GM19463 (cell line): ENCODE measurements at regions not wholly inside any gene's neighbourhood (a gene's known extent, or its start where the extent isn't known, plus 50 kb on each side); places are given as distances from the start of the nearest gene placed in this dataset.

Experiments used
- ATAC-seq: cut with Tn5 transposase; IDR thresholded peaks from one replicate; pipeline ENCODE4 v1.9.1; 2021; ENCODE audit warnings: mild to moderate bottlenecking, moderate library complexity; ENCODE audit not compliant: unreplicated experiment

- ATAC-seq: no peak
These were observed 227.7 kb upstream of the HMGA2 start for GRCh38 chr12:65596514-65597091.

DNA sequence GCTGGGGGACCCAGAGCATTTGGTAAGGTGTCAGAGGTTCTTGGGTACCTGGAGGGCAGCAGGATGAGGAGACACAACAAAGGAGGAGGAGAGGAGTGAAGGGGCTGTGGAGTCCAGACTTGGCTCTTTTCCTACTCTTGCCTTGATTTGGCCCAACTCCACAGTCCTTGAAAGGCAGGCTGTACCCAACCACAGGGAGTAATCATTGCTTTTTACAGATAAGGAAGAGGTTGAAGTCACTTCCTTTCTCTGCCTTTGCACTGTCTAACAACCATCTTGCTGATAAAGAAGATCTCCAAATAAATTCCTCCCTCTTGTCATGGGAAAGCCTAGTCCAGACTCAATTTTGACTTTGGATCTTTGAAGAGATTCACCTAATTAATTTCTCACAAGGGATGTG lies 226.8 kb upstream of the HMGA2 start:
- no peak for ATAC-seq

- no peak for ATAC-seq
These were observed 225.6 kb upstream of the HMGA2 start for GRCh38 chr12:65598688-65599087.

DNA sequence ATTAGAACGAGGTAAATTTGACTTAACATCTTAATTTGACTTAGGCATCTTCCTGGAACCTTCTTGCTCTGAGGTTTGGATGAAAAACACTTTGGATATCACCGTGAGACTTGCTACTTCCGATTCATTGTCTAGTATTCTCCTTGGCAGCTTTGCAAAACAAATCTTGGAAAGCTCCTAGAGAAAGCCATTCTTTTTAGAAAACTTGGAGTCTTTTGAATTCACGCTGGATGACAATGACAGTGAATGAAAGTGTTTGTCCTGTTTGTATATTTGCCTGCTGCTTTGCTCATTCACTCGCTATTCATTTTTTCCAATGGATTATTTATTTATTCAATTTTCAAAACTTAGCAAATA lies 222.1 kb upstream of the HMGA2 start:
- ATAC-seq: no peak

DNA sequence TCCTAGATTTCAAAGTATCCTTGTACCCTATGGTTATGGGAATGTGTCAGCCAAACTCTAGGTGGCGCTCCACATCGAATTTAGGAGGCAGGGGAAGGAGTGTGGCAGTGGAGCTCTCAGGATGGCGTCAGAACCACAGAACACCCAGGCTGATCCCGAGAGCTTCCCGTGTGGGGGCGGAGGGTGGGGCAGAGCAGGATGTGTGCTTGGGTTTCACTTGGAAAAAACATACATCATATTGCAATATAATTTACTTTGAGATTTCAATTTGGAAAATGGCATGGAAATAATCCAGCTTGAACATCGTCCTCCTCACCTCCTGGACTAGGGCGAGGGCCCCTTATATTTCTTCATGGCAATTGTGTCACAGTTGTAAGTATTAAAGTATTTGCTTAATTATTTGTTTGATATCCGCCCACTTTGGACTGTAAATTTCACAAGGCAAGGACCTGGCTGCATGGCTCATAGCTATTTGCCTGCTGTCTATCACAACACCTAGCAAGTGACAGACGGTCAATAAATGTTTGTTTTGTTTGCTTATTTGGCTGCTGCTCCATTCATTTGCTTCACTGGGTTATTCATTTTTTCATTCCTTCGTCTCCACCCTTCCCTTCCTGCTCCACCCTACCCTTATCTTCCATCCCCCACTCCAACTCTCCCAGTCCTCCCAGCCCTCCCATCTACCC lies 221.5 kb upstream of the HMGA2 start:
- ATAC-seq: no peak

DNA sequence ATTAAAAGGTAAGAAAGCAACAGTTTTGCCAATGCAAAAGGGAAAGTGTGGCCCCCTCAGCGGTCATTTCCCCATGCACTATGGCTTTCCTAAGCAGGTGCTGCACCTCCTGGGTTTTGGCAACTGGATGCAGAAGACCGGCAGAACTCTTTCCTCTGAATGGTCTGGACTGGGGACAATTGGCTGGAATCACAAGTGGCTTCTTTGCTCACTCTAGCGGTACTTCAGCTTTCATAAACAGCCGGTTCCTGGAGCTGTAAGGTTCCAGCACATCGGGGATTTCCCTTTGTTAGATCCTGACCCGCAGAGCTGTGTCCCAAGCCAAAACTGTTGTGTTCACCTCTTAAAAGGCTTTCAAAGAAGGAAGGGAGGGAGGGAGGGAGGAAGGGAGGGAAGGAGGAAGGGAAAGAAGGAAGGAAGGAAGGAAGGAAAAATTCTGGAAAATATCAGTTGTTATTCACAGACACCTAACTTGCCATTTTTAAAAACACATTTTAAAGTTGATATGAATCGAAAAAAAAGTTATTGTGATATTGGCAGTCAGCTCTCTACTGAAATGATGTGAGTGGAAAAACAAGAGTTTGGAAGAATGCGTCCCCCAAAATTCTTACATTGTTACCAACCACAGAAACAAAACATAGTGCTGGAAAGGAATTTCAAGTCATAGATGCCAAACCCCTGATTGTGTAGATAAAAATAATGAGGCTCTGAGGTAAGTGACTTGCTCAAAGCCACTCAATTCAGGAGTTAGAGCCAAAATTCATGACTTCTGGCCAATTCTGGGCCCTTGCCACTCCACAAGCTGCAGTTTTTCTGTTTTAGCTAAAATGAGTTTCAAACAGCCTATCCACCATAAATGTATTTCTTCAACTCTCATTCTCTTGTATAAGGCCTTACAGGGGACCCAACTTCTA lies 220.6 kb upstream of the HMGA2 start:
- ATAC-seq: no peak

- no peak for ATAC-seq
These were observed 219.3 kb upstream of the HMGA2 start for GRCh38 chr12:65605019-65605418.

DNA sequence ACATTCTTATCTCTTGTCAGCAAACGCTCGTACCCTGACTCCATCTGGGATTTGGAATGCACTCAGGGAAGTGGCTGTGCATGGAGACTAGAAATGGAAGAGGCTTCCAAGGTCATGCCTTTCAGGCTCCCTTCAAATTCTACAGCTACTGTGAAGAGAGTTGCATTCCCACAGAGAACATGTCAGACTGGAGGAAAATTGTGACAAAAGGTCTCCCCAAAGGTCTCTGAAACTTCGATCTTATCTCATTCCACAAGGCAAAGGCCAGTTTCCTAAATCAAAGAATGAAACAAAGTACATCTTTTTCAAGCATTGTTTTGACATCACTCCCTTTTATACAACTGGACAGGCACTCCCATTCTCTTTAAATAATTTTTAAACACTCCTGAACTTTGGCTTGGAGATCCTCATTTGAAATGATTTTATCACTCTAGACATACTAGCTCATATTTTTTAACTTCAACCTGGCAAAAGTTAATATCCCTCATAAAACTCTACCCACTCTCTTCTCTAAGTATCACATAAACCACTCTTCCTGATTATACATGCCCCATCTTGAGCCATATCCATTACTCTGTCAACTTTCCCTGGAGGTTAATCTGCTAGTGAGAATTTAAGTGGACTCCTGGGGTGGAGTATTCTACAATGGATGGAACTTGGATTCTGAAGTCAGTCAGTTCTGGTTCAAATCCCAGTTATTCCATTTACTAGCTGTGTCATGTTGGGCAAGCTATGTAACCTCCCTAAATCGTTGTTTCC lies 218.1 kb upstream of the HMGA2 start:
- ATAC-seq: no peak

- no peak for ATAC-seq
These were observed 216.9 kb upstream of the HMGA2 start for GRCh38 chr12:65607401-65607841.

GRCh38 chr12:65608319-65608916 lies 215.9 kb upstream of the HMGA2 start:
- ATAC-seq: no peak

DNA sequence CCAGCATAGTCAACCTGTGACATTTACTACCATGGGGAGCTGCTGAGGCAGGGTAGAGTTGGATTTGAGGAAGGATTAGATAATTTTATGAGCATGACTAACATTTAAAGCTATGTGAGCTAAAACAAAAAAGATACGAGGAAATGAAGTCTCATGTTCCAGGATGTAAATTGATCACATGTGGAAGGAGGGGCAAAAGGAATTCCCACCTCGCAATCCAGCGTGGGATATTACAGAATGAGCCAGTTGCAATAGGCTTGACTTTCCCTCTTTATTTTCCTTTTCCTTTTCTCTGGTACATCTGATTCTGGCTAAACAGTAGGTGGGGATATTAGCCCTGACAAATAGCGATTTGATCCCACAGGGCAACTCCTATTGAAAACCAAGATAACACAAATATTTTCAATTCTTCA lies 214.9 kb upstream of the HMGA2 start:
- ATAC-seq: no peak

DNA sequence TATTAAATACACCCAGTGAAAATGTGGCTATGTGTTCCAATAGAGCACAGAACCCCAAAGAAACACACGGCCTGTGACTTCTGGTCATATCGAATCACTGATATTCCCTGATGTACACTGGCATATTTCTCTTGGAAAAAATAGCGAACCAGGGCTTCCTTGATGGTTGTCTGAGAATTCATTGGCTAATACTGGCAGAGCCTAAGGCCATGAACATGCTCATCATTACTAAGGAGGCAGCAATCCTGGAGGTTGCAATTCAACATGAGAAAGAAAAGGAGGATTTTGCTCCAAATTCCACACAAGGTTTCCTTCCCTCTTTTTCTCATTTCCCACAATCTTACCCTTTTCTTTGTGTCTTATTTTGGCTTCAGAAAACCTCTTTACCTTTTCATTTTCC lies 212.9 kb upstream of the HMGA2 start:
- ATAC-seq: no peak

DNA sequence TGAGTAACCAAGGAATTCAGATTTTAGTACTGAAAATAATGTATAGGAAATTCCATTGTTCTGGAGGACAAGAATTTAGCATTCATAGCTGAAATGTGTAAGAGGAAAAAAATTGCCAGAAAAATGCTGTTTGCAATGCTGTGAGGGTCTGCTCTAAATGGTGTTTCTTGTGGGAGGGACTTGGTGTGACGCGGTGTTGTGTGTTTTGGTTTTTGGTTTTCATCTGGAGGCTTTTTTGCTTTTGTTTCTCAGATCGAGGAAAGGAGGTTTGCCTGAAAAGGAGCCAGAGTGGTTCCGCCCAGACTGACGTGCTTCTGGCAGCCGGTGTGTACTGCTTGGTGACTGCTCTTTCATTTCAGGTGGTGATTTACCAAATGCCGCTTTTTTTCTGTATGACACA lies 211.8 kb upstream of the HMGA2 start:
- no peak for ATAC-seq

DNA sequence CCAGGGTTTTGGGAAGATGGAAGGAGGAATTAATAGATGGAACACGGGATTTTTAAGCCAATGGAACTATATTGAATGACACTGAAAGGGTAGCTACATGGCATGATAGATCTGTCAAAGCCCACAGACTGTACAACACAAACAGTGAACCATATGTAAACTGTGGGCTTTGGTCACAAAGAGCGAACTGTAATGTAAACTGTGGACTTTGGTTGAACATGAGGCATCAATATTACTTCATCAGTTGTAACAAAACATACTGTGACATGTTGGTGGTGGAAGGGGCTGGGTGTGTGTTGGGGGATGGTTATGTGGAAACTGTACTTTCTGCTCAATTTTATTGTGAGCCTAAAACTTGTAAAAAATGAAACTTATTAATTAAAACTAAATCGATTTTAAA lies 210.6 kb upstream of the HMGA2 start:
- no peak for ATAC-seq

GRCh38 chr12:65614259-65614889 lies 209.9 kb upstream of the HMGA2 start:
- ATAC-seq: no peak

GRCh38 chr12:65615118-65615517 lies 209.2 kb upstream of the HMGA2 start:
- no peak for ATAC-seq

DNA sequence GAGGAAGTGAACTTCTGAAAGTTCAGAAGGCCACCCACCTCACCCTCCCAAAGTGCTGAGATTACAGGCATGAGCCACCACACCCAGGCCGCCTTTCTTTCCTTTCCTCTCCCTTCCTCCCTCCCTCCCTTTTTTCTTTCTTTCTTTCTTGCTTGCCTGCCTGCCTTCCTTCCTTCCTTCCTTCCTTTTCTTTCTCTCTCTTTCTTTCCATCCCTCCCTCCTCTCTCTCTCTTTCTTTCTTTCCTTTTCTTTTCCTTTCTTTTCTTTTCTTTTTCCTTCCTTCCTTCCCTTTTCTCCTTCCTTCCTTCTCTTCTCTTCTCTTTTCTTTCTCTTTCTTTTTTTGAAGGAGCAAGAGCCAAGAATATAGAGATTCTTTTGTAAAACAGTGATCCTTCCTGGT lies 208.3 kb upstream of the HMGA2 start:
- ATAC-seq: no peak

- ATAC-seq: no peak
These were observed 205.7 kb upstream of the HMGA2 start for GRCh38 chr12:65618588-65618987.

DNA sequence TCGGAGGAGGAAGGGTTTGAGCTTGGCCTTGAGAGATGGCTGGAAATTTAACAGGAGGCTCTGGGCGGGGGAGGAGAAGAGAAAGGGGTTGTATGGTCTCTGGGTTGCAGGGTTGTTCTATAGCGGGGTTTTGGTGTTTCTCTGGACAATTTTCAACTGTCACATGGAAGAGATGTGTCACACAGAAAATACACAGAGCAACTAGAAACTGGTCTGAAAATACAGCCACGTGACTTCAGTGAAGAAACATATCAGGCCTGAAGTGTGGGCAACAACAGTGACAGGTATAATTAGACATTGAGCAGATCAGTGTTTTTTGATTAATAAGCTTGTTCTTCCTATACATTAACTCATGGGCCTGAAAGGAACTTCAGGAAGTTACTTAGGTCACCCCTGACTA lies 205.3 kb upstream of the HMGA2 start:
- no peak for ATAC-seq

DNA sequence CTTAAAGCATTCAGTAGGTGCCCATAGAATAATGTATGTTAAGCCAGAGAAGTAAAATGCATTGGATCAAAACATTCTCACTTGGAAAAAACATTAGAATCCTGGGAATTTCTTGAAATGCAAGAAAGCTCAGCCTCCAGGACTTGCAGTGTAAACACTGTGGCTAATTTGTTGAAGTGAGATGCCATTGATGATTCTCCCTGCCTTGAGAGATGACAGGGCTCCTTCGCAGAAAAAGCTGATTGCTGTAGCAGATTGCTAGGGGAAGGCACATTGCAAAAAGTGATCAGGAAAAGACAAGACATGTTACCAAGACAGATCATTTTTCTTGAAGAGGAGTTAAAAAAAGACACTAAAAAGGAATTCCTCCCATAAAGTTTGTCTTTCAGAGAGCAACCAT lies 204.2 kb upstream of the HMGA2 start:
- ATAC-seq: no peak
